SU-DHL-6 (cell line): ENCODE measurements at regions not wholly inside any gene's neighbourhood (a gene's known extent, or its start where the extent isn't known, plus 50 kb on each side); places are given as distances from the start of the nearest gene placed in this dataset.

Experiments
- H2AFZ ChIP-seq: fragments of 200-600 bp; sonication (generic); 2 replicates; pipeline ENCODE4 v1.6.1; 2014; ENCODE audit warnings: low read depth, mild to moderate bottlenecking, moderate library complexity, mixed read lengths, antibody characterized with exemption, low read length; ENCODE audit not compliant: severe bottlenecking
- H3F3A ChIP-seq: fragments of 200-600 bp; shearing (Covaris generic); 2 replicates; pipeline ENCODE4 v1.6.0; 2016; ENCODE audit warnings: antibody characterized with exemption, mild to moderate bottlenecking; ENCODE audit not compliant: insufficient read depth
- H3K27ac ChIP-seq: fragments of 200-600 bp; sonication (generic); 2 replicates; pipeline ENCODE4 v1.5.1; 2016; ENCODE audit warnings: low read depth, mild to moderate bottlenecking, low read length, moderate library complexity, mixed read lengths
- H3K27me3 ChIP-seq: fragments of 200-600 bp; sonication (generic), shearing (Covaris generic); 2 replicates; pipeline ENCODE4 v1.6.0; 2014; ENCODE audit warnings: mild to moderate bottlenecking, low read length
- H3K36me3 ChIP-seq: fragments of 200-600 bp; sonication (generic); 2 replicates; pipeline ENCODE4 v1.6.1; 2014; ENCODE audit warnings: mild to moderate bottlenecking, low read length, mixed read lengths
- H3K4me2 ChIP-seq: fragments of 300-600, 200-600 bp; shearing (Covaris generic), sonication (generic); 2 replicates; pipeline ENCODE4 v1.6.0; 2014; ENCODE audit warnings: low read length, low read depth, mild to moderate bottlenecking; ENCODE audit not compliant: poor library complexity, severe bottlenecking
- H3K4me3 ChIP-seq: fragments of 200-600 bp; sonication (generic); 2 replicates; pipeline ENCODE4 v1.5.1; 2014; ENCODE audit warnings: antibody characterized with exemption, low read length, mild to moderate bottlenecking, mixed read lengths; ENCODE audit not compliant: insufficient read depth, poor library complexity, severe bottlenecking
- H3K79me2 ChIP-seq: fragments of 200-600 bp; sonication (generic); 2 replicates; pipeline ENCODE4 v1.6.1; 2014; ENCODE audit warnings: mild to moderate bottlenecking, low read length, moderate library complexity; ENCODE audit not compliant: insufficient read depth
- H3K9ac ChIP-seq: fragments of 200-600 bp; sonication (generic); 2 replicates; pipeline ENCODE4 v1.7.0; 2014; ENCODE audit warnings: mild to moderate bottlenecking, low read length
- H3K9me2 ChIP-seq: fragments of 200-600 bp; sonication (generic); replicated peaks from 2 replicates; pipeline ENCODE4 v1.6.1; 2014; ENCODE audit warnings: low read length; ENCODE audit not compliant: insufficient read depth
- H3K9me3 ChIP-seq: fragments of 200-600 bp; sonication (generic); 2 replicates; pipeline ENCODE4 v1.6.1; 2014; ENCODE audit warnings: low read length, mixed read lengths; ENCODE audit not compliant: insufficient read depth
- H4K20me1 ChIP-seq: fragments of 200-600 bp; sonication (generic); 2 replicates; pipeline ENCODE4 v1.6.1; 2014; ENCODE audit warnings: low read depth, mild to moderate bottlenecking, antibody characterized with exemption, low read length, moderate library complexity, mixed read lengths
- CTCF ChIP-seq: fragments of 200-600 bp; sonication (generic); IDR thresholded peaks from one replicate; pipeline ENCODE4 v1.5.1; 2017; ENCODE audit warnings: antibody characterized with exemption, mild to moderate bottlenecking, low read length, moderate library complexity; ENCODE audit not compliant: insufficient read depth, poor library complexity, severe bottlenecking
- EZH2phosphoT487 ChIP-seq: fragments of 200-600 bp; sonication (generic), shearing (Covaris generic); conservative IDR thresholded peaks from 2 replicates; pipeline ENCODE4 v1.6.1; 2018; ENCODE audit warnings: mild to moderate bottlenecking, antibody characterized with exemption, low read length, moderate library complexity, mixed read lengths

DNA sequence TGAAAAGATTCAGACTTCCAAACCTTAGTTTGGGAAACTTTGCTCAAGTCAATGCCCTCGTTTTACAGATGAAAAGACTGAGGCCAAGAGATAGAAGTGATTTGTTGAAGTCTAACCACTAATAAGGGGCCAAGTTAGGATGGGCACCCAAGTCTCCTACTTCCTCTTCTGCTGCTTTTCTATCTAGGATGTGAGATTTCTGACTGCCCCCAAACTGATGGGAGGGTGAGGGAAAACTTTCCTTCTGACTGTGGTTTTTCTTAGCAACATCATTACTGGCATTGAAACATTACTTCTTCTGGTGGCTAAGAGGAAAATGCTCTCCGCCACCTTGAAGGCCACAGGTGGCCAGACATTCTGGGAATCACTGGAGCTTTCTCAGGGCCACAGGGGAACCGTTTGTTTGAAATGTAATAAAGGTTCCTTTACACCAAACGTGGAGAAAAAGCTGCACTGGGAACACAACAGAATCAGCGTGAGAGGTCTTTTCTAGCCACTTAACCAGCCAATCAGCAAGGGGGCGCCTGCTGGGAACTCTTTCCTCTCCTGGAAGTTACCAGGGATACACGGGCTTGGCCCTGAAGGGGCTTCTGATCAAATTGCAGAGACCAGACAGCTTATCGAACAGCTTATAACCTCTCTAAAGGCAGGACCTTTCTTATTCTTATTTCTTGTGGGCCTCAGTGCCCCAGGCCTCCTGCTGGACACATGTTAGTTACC is 115.9 kb upstream of the TEX13D start:
- no peaks in the 10 kb centered on the region for H3F3A ChIP-seq
- no peaks in the 10 kb centered on the region for H3K27me3 ChIP-seq
- no peaks in the 10 kb centered on the region for H3K9me3 ChIP-seq
- H3K4me2 ChIP-seq, result no peak overlapping the region
- no peaks in the 10 kb centered on the region for H3K9me2 ChIP-seq
- no peak overlapping the region for H3K27ac ChIP-seq
- no peak overlapping the region for H3K4me3 ChIP-seq
- H3K36me3 ChIP-seq, result no peaks in the 10 kb centered on the region
- TF ChIP-seq EZH2phosphoT487 (no peak), CTCF (no peak)
- H2AFZ ChIP-seq, result no peak overlapping the region
- H3K79me2 ChIP-seq, result no peaks in the 10 kb centered on the region
- no peak overlapping the region for H3K9ac ChIP-seq
- H4K20me1 ChIP-seq, result no peaks in the 10 kb centered on the region

DNA sequence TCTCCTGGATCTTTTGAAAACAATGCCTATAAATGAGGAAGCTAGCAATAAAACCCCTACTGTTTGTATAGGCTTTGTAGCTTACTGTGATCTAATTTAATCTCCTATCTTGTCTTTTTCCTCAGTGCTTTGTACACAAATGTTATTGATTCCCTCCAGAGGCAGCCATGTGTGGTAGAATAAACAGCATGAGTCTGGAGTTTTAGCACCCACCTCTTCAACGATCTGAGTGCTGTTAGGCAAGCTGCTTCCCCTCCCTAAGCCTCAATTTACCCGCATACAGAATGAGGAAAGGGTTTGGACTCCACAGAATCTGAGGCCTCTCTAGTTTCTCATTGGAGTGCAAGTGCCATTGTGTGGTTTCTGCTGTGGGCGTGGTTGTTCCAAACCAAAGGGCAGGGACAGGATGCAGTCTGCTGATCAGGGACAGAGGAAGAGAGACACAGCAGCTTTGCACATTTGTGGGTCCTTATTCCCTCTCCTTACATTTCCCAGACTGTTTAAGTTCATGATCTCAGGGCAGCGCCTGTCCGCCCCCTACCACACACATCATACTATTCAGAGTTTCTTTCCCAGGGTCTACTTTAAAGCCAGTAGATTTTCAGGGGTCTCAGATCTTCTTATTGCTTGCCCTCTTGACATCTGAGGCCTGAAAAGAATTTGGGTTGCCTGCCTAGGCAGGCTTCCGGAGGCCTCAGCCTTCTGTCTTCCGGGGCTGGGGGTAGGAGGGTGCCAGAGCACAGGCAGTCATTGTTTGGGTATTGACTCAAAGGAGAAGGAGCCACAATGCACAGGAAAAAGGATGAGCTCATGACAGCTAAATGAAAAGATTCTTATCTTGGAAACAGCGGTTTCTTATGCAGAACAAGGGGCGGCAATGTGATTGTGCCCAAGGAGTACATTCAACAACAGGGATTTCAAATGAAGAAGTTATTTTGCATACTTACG is 114.9 kb upstream of the TEX13D start:
- H3K9ac ChIP-seq, result no peak overlapping the region
- no peaks in the 10 kb centered on the region for H3K9me2 ChIP-seq
- no peak overlapping the region for H2AFZ ChIP-seq
- H4K20me1 ChIP-seq, result no peaks in the 10 kb centered on the region
- no peaks in the 10 kb centered on the region for H3F3A ChIP-seq
- H3K27ac ChIP-seq, result no peak overlapping the region
- no peak overlapping the region for H3K4me2 ChIP-seq
- H3K4me3 ChIP-seq, result no peak overlapping the region
- TF ChIP-seq CTCF (no peak), EZH2phosphoT487 (no peak)
- H3K79me2 ChIP-seq, result no peaks in the 10 kb centered on the region
- H3K9me3 ChIP-seq, result no peaks in the 10 kb centered on the region
- no peaks in the 10 kb centered on the region for H3K36me3 ChIP-seq
- no peaks in the 10 kb centered on the region for H3K27me3 ChIP-seq

- no peaks in the 10 kb centered on the region for H3K9me2 ChIP-seq
- no peaks in the 10 kb centered on the region for H3K27me3 ChIP-seq
- no peaks in the 10 kb centered on the region for H4K20me1 ChIP-seq
- no peak overlapping the region for H3K4me3 ChIP-seq
- no peak overlapping the region for H3K27ac ChIP-seq
- no peak overlapping the region for H3K4me2 ChIP-seq
- TF ChIP-seq EZH2phosphoT487 (no peak), CTCF (no peak)
- H3K36me3 ChIP-seq, result no peaks in the 10 kb centered on the region
- no peak overlapping the region for H2AFZ ChIP-seq
- H3K9me3 ChIP-seq, result no peaks in the 10 kb centered on the region
- no peaks in the 10 kb centered on the region for H3K79me2 ChIP-seq
- H3F3A ChIP-seq, result no peaks in the 10 kb centered on the region
- no peak overlapping the region for H3K9ac ChIP-seq
These were observed 108.9 kb upstream of the TEX13D start for GRCh38 chrX:124223524-124223923.
